GM19240 (cell line): ENCODE measurements at regions not wholly inside any gene's neighbourhood (a gene's known extent, or its start where the extent isn't known, plus 50 kb on each side); places are given as distances from the start of the nearest gene placed in this dataset.

Experiments
- DNase-seq: peaks from one replicate; pipeline ENCODE4 v3.0.0; 2011; ENCODE audit warnings: low spot score; ENCODE audit not compliant: insufficient read length

- peak; percentile 24 for DNase-seq
These were observed 191.2 kb downstream of the PIK3R1 start for GRCh38 chr5:68406767-68407241.

- DNase-seq, result no peak
These were observed 192.0 kb downstream of the PIK3R1 start for GRCh38 chr5:68407311-68408239.

GRCh38 chr5:68408345-68408871, 192.9 kb downstream of the PIK3R1 start:
- no peak for DNase-seq

GRCh38 chr5:68409259-68409658, 193.7 kb downstream of the PIK3R1 start:
- no peak for DNase-seq

- no peak for DNase-seq
These were observed 195.6 kb downstream of the PIK3R1 start for GRCh38 chr5:68411161-68411560.

- no peak for DNase-seq
These were observed 199.9 kb downstream of the PIK3R1 start for GRCh38 chr5:68415177-68416085.

- DNase-seq, result no peak
These were observed 201.2 kb downstream of the PIK3R1 start for GRCh38 chr5:68416714-68417113.

GRCh38 chr5:68418201-68418600, 202.6 kb downstream of the PIK3R1 start:
- DNase-seq, result no peak

GRCh38 chr5:68418680-68419079, 203.1 kb downstream of the PIK3R1 start:
- DNase-seq, result no peak

- DNase-seq, result no peak
These were observed 203.6 kb downstream of the PIK3R1 start for GRCh38 chr5:68419081-68419636.

- DNase-seq, result no peak
These were observed 204.3 kb downstream of the PIK3R1 start for GRCh38 chr5:68419637-68420452.

GRCh38 chr5:68420476-68421344, 205.2 kb downstream of the PIK3R1 start:
- no peak for DNase-seq

- DNase-seq, result no peak
These were observed 206.1 kb downstream of the PIK3R1 start for GRCh38 chr5:68421485-68422220.

- DNase-seq, result no peak
These were observed 207.7 kb downstream of the PIK3R1 start for GRCh38 chr5:68423154-68423811.

- no peak for DNase-seq
These were observed 209.4 kb downstream of the PIK3R1 start for GRCh38 chr5:68424799-68425537.

GRCh38 chr5:68426586-68426985, 211.0 kb downstream of the PIK3R1 start:
- DNase-seq, result no peak

- no peak for DNase-seq
These were observed 212.8 kb downstream of the PIK3R1 start for GRCh38 chr5:68428231-68428811.
